RWPE2 (cell line): ENCODE measurements at regions not wholly inside any gene's neighbourhood (a gene's known extent, or its start where the extent isn't known, plus 50 kb on each side); places are given as distances from the start of the nearest gene placed in this dataset.

ENCODE experiments used
- ATAC-seq: fragments of 200-7000 bp; cut with Tn5 transposase; 3 replicates; pipeline ENCODE4 v1.9.1; 2021; ENCODE audit warnings: low read depth
- DNase-seq: peaks from one replicate; pipeline ENCODE4 v3.0.0-alpha.2; 2020; ENCODE audit warnings: low spot score
- H3K27ac ChIP-seq: fragments of 450-650 bp; 2 replicates; pipeline ENCODE4 v1.5.1; 2017; ENCODE audit warnings: mild to moderate bottlenecking; ENCODE audit not compliant: poor library complexity, severe bottlenecking
- H3K27me3 ChIP-seq: fragments of 250-450 bp; sonication (Bioruptor Pico); 2 replicates; pipeline ENCODE4 v1.5.1; 2021; ENCODE audit warnings: mild to moderate bottlenecking, moderate library complexity; ENCODE audit not compliant: insufficient read depth, poor library complexity, severe bottlenecking
- H3K36me3 ChIP-seq: fragments of 250-450 bp; sonication (Bioruptor Pico); 2 replicates; pipeline ENCODE4 v1.5.1; 2020; ENCODE audit warnings: low read depth, mild to moderate bottlenecking, moderate library complexity
- H3K4me1 ChIP-seq: fragments of 250-450 bp; sonication (Bioruptor Pico); 2 replicates; pipeline ENCODE4 v1.5.1; 2021; ENCODE audit warnings: mild to moderate bottlenecking, moderate library complexity; ENCODE audit not compliant: insufficient read depth, poor library complexity, severe bottlenecking
- H3K4me3 ChIP-seq: fragments of 250-450 bp; sonication (Bioruptor Pico); 2 replicates; pipeline ENCODE4 v1.5.1; 2021; ENCODE audit warnings: mild to moderate bottlenecking, moderate library complexity; ENCODE audit not compliant: severe bottlenecking
- H3K9me3 ChIP-seq: fragments of 250-450 bp; sonication (Bioruptor Pico); 2 replicates; pipeline ENCODE4 v1.5.1; 2021; ENCODE audit warnings: mild to moderate bottlenecking, moderate library complexity; ENCODE audit not compliant: severe bottlenecking
- TF ChIP-seq, protein P1 (sequence below): fragments of 450-650 bp; IDR thresholded peaks from one replicate; pipeline ENCODE4 v1.5.1; 2017; ENCODE audit warnings: mild to moderate bottlenecking, moderate library complexity; ENCODE audit not compliant: poor library complexity, severe bottlenecking

GRCh38 chr3:18149935-18150334 is 275.2 kb downstream of the SATB1 start:
- no peaks in the 10 kb centered on the region for H3K9me3 ChIP-seq
- H3K27me3 ChIP-seq: no peaks in the 10 kb centered on the region
- H3K4me3 ChIP-seq: no peak overlapping the region
- TF ChIP-seq, protein P1, sequence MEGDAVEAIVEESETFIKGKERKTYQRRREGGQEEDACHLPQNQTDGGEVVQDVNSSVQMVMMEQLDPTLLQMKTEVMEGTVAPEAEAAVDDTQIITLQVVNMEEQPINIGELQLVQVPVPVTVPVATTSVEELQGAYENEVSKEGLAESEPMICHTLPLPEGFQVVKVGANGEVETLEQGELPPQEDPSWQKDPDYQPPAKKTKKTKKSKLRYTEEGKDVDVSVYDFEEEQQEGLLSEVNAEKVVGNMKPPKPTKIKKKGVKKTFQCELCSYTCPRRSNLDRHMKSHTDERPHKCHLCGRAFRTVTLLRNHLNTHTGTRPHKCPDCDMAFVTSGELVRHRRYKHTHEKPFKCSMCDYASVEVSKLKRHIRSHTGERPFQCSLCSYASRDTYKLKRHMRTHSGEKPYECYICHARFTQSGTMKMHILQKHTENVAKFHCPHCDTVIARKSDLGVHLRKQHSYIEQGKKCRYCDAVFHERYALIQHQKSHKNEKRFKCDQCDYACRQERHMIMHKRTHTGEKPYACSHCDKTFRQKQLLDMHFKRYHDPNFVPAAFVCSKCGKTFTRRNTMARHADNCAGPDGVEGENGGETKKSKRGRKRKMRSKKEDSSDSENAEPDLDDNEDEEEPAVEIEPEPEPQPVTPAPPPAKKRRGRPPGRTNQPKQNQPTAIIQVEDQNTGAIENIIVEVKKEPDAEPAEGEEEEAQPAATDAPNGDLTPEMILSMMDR: no peak
- H3K4me1 ChIP-seq: peaks cover 14% of the 10 kb centered on the region
- H3K36me3 ChIP-seq: no peaks in the 10 kb centered on the region
- no peak for ATAC-seq
- H3K27ac ChIP-seq: no peak overlapping the region
- no peak for DNase-seq

DNA sequence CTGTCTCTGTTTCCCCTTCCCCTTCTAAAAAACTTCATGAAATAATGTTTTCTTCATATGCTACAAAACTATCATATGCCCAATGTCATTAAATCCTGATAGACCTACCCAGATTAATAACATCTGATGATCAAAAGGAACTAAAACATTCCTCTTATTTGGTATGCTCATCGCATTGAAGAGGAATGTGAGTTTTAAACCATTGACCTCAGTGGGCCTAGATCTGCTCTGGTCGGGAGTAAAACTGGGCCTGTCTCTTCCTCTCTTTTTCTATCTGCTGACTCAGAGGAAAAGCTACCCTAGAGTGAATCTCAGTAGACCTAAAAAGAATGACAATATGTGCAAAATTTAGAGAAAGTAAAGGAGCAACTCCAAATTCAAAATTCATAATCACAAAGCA is 275.8 kb downstream of the SATB1 start:
- TF ChIP-seq, protein P1: no peak
- Histone ChIP-seq H3K36me3 (no peaks in the 10 kb centered on the region), H3K4me1 (peaks cover 14% of the 10 kb centered on the region), H3K9me3 (no peaks in the 10 kb centered on the region), H3K27me3 (no peaks in the 10 kb centered on the region), H3K27ac (no peak overlapping the region), H3K4me3 (no peak overlapping the region)
- no peak for DNase-seq
- no peak for ATAC-seq

DNA sequence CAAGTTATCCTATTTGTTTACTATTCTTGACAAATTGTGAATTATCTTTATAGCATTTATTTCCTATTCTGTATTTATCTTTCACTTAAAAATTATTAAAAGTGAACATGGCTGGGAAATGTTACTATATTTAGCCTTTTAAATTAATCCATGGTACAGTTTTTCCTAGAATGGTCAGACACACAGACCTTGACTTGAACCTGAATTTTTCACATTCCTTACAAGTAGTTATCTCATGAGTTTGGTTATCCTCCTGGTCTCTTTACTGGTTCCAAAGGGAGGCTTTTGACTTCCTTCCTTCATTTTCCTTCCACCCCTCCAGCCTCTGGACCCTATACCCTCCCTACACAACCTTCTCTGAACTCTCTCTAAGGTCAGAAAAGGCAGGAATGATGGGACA is 280.6 kb downstream of the SATB1 start:
- Histone ChIP-seq H3K4me1 (peaks cover 6% of the 10 kb centered on the region), H3K27me3 (no peaks in the 10 kb centered on the region), H3K4me3 (no peak overlapping the region), H3K9me3 (no peaks in the 10 kb centered on the region), H3K27ac (no peak overlapping the region), H3K36me3 (no peaks in the 10 kb centered on the region)
- DNase-seq (no peak), ATAC-seq (no peak)
- TF ChIP-seq, protein P1: no peak

DNA sequence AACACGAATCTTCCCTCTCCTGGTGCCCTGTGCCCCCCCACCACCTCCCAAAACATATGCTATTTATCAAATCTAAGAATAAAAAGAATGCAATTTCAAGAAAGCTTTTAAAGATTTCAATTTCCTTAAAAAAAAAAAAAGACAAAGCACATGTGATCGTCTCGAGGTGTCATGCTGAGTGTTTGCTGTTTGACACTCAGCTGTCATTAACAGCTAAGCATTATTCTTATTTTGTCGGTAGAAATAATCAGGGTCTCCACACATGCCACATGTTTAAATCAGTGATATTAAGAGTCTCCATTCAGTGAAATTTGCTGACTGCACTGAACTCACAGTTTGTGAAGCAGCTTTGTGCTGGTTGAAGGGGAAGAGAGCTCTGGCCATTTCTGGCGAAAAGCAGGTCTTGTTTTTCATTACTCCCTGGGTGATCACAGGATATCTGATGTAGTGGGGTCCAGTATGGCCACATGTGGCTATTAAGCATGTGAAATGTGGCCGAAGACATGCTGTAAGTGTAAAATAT is 281.8 kb downstream of the SATB1 start:
- ATAC-seq (no peak), DNase-seq (no peak)
- peaks cover 6% of the 10 kb centered on the region for H3K4me1 ChIP-seq

DNA sequence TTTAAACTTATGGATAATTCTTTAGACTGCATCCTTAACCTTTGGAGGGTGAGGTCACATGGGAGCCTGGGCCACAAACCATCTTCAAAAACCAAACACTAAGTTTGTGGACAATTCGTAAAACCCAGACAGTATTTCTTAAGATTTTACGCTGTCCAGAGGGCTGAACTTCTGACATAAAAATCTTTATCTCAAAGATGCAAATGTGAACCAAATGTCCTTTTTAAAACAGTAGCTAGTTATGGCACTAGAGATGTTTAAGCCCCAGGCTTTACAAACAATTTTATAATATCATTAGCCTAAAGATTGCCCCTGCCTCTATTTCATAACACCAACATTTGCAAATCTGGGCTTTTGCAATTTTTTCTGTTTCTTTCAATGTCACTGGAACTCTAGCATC is 287.2 kb downstream of the SATB1 start:
- H3K36me3 ChIP-seq: no peaks in the 10 kb centered on the region
- no peaks in the 10 kb centered on the region for H3K27me3 ChIP-seq
- TF ChIP-seq, protein P1: no peak
- H3K9me3 ChIP-seq: no peaks in the 10 kb centered on the region
- ATAC-seq: no peak
- H3K27ac ChIP-seq: no peak overlapping the region
- H3K4me1 ChIP-seq: peaks cover 20% of the 10 kb centered on the region
- DNase-seq: no peak
- no peak overlapping the region for H3K4me3 ChIP-seq

More for the DNA sequence above, 281.8 kb downstream of the SATB1 start:
- H3K27me3 ChIP-seq: no peaks in the 10 kb centered on the region
- H3K4me3 ChIP-seq: no peak overlapping the region
- H3K36me3 ChIP-seq: no peaks in the 10 kb centered on the region
- TF ChIP-seq, protein P1: no peak
- H3K27ac ChIP-seq: no peak overlapping the region
- H3K9me3 ChIP-seq: no peaks in the 10 kb centered on the region
